ENCODE measurements at regions not wholly inside any gene's neighbourhood (a gene's known extent, or its start where the extent isn't known, plus 50 kb on each side); places are given as distances from the start of the nearest gene placed in this dataset.

DNA sequence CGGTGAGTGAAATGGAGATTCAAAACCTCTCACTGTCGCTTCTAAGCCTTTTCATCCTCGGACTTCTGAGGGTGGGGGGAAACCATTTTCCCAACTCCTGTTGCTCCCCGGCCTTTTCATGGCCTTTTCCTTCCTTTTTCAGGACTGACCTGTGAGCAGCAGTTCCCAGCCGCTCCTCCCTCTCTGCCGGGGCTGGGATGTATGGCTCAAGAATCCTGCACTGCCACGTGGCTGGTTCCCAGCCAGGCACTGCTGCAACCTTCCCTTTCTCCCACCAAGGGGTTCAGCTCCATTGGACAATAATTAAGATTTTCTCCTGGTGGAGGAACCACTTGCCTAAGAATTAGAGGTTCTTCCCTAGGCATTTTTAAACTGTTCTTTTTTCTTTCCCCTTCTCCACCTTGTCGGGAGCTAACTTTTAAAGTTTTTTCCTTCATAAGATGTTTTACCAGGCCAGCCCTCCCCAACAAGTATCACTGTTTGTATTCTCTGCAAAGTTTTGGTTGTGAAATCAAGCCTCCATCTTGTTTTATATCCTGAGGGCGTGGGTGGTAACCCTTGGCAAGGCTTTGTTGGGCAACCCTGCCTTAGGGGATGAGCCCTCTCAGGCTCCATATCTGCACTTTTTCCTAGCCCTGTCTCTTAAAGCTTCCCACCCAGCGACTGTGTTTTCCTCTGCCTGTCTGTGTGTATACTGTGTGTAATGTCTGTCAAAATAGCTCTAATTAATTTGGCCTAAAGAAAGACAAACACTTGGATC lies 1166.6 kb upstream of the ADGRL2 start:
- intact Hi-C loops (cut with micrococcal nuclease): no loop called here
- no peaks in the 10 kb centered on the region for H3K4me1 Mint-ChIP-seq

DNA sequence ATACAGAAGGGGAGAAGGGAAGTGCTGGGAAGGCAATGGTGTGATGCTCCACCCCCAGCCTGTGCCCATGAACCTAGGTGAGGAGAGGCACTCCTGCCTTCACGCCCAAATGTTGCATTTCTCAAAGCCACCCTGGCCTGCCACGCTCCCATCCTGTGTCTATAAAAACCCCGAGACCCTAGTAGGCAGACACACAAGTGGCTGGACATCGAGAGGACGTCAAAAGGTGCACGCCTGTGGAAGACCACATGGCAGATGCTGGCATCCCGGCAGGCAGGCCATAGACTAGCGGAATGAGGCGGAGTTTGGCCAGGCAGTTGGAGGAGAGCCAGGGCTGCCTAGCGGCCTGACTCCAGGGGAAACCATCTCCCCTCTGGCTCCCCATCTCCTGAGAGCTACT lies 1168.5 kb upstream of the ADGRL2 start:
- ATAC-seq (ENCODE audit: low read depth) (no peak), DNase-seq (no peak)
- Mint-ChIP-seq H3K27me3 (no peaks in the 10 kb centered on the region), H3K27ac (no peak overlapping the region), H3K36me3 (ENCODE audit: low read depth) (no peaks in the 10 kb centered on the region), H3K4me1 (no peaks in the 10 kb centered on the region), H3K4me3 (no peak overlapping the region), H3K9me3 (peaks cover 8% of the 10 kb centered on the region)
- TF ChIP-seq, protein P1, sequence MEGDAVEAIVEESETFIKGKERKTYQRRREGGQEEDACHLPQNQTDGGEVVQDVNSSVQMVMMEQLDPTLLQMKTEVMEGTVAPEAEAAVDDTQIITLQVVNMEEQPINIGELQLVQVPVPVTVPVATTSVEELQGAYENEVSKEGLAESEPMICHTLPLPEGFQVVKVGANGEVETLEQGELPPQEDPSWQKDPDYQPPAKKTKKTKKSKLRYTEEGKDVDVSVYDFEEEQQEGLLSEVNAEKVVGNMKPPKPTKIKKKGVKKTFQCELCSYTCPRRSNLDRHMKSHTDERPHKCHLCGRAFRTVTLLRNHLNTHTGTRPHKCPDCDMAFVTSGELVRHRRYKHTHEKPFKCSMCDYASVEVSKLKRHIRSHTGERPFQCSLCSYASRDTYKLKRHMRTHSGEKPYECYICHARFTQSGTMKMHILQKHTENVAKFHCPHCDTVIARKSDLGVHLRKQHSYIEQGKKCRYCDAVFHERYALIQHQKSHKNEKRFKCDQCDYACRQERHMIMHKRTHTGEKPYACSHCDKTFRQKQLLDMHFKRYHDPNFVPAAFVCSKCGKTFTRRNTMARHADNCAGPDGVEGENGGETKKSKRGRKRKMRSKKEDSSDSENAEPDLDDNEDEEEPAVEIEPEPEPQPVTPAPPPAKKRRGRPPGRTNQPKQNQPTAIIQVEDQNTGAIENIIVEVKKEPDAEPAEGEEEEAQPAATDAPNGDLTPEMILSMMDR (IDR thresholded peaks at IDR 0.05): no peak
- intact Hi-C loops (cut with micrococcal nuclease): no loop called here
- ChIA-PET CTCF (no interaction called here), POLR2A (no interaction called here)

More for the DNA sequence above, 1166.6 kb upstream of the ADGRL2 start:
- ChIA-PET CTCF (no interaction called here), POLR2A (no interaction called here)
- DNase-seq (no peak), ATAC-seq (ENCODE audit: low read depth) (no peak)
- H3K36me3 Mint-ChIP-seq (ENCODE audit: low read depth): no peaks in the 10 kb centered on the region
- no peak overlapping the region for H3K27ac Mint-ChIP-seq
- H3K4me3 Mint-ChIP-seq: no peak overlapping the region
- TF ChIP-seq, protein P1 (IDR thresholded peaks at IDR 0.05): no peak
- peaks cover 8% of the 10 kb centered on the region for H3K9me3 Mint-ChIP-seq
- H3K27me3 Mint-ChIP-seq: no peaks in the 10 kb centered on the region

DNA sequence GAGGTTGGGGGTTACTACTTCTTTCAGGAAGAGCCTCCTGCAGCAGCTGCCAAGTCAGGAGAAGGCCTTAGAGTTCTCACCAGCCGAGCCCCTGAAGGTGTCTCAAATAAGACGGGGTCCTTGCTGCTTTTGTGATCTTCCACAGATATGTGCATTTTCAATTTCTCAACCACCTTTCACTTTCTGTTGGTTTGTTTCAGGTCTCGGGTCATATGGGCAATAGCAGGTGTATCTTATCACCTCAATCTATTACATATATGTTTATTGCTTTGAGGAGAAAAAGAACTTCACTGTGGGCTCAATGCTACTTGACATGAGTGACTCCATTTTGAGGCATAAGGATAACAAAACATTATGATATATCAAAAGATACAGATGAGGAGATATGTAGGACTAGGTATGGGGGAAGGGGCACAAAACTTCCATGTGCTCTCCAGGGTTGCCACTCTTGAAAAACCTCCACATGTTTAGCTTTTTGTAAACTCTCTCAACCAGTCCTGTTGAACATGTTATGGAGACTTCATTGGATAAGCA lies 1171.4 kb upstream of the ADGRL2 start:
- CTCF ChIA-PET: no interaction called here
- H3K27me3 Mint-ChIP-seq: no peaks in the 10 kb centered on the region
- no peaks in the 10 kb centered on the region for H3K4me1 Mint-ChIP-seq
- H3K4me3 Mint-ChIP-seq: no peak overlapping the region
- POLR2A ChIA-PET: no interaction called here
- no peaks in the 10 kb centered on the region for H3K9me3 Mint-ChIP-seq
- H3K36me3 Mint-ChIP-seq (ENCODE audit: low read depth): no peaks in the 10 kb centered on the region
- no peak for ATAC-seq (ENCODE audit: low read depth)
- TF ChIP-seq, protein P1 (IDR thresholded peaks at IDR 0.05): no peak
- no peak overlapping the region for H3K27ac Mint-ChIP-seq
- intact Hi-C loops (cut with micrococcal nuclease): no loop called here
- no peak for DNase-seq

DNA sequence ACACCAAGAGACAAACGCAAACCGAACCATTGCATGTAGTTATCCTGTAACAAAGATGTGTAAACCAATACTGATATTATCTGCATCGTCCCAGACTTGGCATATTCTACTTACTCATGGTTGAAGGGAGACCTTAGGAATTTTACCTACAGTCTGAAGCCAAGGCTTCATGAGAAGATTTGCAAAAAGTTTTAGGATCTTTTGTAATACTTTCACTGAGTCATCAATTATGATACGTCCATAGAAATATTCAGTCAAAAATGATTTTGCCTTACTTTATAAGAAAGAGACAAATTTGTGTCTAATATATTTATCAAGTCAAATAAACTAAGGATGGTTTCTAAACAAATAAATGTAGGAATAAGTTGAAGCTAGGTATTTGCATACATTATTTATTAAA lies 1176.1 kb upstream of the ADGRL2 start:
- no peaks in the 10 kb centered on the region for H3K36me3 Mint-ChIP-seq (ENCODE audit: low read depth)
- no peak overlapping the region for H3K4me3 Mint-ChIP-seq
- CTCF ChIA-PET: no interaction called here
- H3K9me3 Mint-ChIP-seq: no peaks in the 10 kb centered on the region
- no peaks in the 10 kb centered on the region for H3K27me3 Mint-ChIP-seq
- no peak for ATAC-seq (ENCODE audit: low read depth)
- no peak overlapping the region for H3K27ac Mint-ChIP-seq
- intact Hi-C loops (cut with micrococcal nuclease): no loop called here
- POLR2A ChIA-PET: no interaction called here
- no peak for DNase-seq
- TF ChIP-seq, protein P1 (IDR thresholded peaks at IDR 0.05): no peak
- no peaks in the 10 kb centered on the region for H3K4me1 Mint-ChIP-seq

DNA sequence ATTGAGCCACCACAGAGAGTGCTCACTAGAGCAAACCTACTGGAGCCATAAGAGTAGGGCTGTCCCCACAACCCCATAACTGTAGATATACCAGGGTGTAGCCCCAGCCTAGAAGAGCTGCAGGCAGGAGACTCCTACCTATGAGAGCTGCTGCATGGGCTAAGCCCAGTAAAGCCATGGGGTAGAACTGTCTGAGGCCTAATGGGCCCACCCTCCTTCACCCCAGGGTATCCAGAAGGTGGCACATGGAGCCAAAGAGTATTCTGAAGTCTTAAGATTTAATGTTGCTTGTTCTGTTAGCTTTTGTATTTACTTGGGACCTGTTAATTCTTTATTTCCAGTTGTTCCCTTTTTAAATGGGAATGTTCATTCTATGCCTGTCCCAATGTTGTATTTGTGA lies 1193.7 kb upstream of the ADGRL2 start:
- TF ChIP-seq, protein P1 (IDR thresholded peaks at IDR 0.05): no peak
- no peak overlapping the region for H3K27ac Mint-ChIP-seq
- intact Hi-C loops (cut with micrococcal nuclease): no loop called here
- ATAC-seq (ENCODE audit: low read depth) (no peak), DNase-seq (no peak)
- H3K4me1 Mint-ChIP-seq: no peaks in the 10 kb centered on the region
- peaks cover 7% of the 10 kb centered on the region for H3K9me3 Mint-ChIP-seq
- CTCF ChIA-PET: no interaction called here
- POLR2A ChIA-PET: no interaction called here
- H3K27me3 Mint-ChIP-seq: no peaks in the 10 kb centered on the region
- no peaks in the 10 kb centered on the region for H3K36me3 Mint-ChIP-seq (ENCODE audit: low read depth)
- H3K4me3 Mint-ChIP-seq: no peak overlapping the region
